DMS114 treated with DMSO at 0.1 percent for 48 hours (cell line): ENCODE measurements at regions not wholly inside any gene's neighbourhood (a gene's known extent, or its start where the extent isn't known, plus 50 kb on each side); places are given as distances from the start of the nearest gene placed in this dataset.

Experiments
- DNase-seq: peaks from one replicate; lab custom pipeline; 2025; ENCODE audit not compliant: unreplicated experiment; lab: John Stamatoyannopoulos, UW

DNA sequence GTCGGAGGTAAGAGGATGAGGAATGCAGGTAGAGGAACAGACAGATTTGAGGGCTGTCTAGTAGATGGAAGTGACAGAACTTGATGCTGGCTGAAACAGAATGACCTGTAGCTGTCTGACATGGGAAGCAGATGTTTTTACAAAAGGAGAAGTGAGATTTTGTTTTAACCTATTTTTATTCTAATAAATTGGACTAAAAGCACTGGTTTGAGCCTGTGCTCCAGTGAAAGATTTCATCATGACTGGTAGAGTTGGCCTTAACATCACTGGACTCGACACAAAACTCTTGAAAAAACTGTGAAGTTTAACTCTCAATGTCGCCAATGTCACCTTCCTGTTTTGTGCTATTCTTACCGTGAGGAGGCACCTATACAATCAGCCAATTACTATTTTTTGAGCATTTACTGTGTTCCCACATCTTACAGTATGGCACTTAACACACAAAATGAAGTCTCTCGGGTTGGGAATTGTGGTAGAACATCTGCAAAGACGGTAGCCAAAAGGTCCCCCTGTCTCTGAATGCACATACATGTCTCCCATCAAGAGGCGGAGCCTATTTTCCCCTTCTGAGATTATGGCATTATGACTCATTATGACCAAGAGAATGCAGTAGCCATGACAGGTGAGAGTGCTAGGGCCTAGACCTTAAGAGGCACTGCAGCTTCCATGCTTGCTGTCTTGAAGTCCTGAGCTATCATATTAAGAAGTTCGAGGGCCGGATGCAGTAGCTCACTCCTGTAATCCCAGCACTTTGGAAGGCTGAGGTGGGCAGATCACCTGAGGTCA is 93.2 kb downstream of the FOXF2 start:
- DNase-seq: no peak

GRCh38 chr6:1485678-1486077 is 96.3 kb downstream of the FOXF2 start:
- no peak for DNase-seq

- DNase-seq: no peak
Measured at GRCh38 chr6:1486387-1486786, 97.0 kb downstream of the FOXF2 start.

GRCh38 chr6:1487239-1487638 is 97.9 kb downstream of the FOXF2 start:
- no peak for DNase-seq

- no peak for DNase-seq
Measured at GRCh38 chr6:1491025-1491424, 101.6 kb downstream of the FOXF2 start.

GRCh38 chr6:1491591-1492319 is 102.4 kb downstream of the FOXF2 start:
- no peak for DNase-seq

GRCh38 chr6:1494671-1495070 is 105.3 kb downstream of the FOXF2 start:
- DNase-seq: no peak

GRCh38 chr6:1495344-1495743 is 106.0 kb downstream of the FOXF2 start:
- DNase-seq: no peak

- no peak for DNase-seq
Measured at GRCh38 chr6:1496092-1496491, 106.7 kb downstream of the FOXF2 start.

- no peak for DNase-seq
Measured at GRCh38 chr6:1496836-1497760, 107.7 kb downstream of the FOXF2 start.

DNA sequence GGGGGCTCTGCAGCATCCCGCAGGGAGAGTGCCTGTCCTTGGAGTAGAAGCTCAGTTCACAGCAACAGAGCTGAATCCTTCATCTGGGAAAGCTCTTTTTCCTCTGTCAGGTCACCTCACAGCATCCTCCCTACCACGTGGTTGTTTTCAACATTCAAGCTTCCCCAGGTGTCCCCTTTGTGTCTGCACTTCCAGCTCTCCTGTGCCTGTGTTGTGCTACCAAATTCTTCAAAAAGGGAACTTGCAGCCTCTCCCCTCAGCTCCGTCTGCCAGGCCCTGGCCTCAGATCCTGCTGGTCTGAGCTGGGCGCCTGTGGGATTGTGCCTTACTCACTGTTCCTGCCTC is 108.4 kb downstream of the FOXF2 start:
- no peak for DNase-seq

GRCh38 chr6:1498491-1499113 is 109.2 kb downstream of the FOXF2 start:
- DNase-seq: no peak

GRCh38 chr6:1499777-1500176 is 109.9 kb upstream of the FOXC1 start:
- DNase-seq: no peak

GRCh38 chr6:1500913-1501312 is 108.8 kb upstream of the FOXC1 start:
- no peak for DNase-seq

GRCh38 chr6:1502041-1502440 is 107.7 kb upstream of the FOXC1 start:
- DNase-seq: no peak

DNA sequence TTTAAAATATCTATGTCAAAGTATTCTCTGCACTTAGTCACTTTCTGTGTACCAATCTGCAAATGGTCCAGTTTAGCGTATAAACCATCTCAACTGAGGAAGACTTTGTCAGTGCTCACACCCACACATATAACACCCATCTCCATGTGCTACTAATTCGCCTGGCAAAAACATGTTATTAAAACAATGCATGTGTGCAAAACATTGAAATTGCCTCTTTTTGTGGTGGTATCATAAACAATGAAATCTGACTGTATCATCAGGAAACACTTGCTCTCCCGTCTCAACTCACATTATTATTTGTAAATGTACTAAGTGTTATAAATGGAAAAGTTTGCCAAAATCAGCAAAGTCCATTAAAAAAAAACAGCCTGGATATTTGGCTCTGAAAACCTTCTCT is 105.9 kb upstream of the FOXC1 start:
- DNase-seq: no peak

- DNase-seq: no peak
Measured at GRCh38 chr6:1504465-1504864, 105.2 kb upstream of the FOXC1 start.

GRCh38 chr6:1507251-1507650 is 102.5 kb upstream of the FOXC1 start:
- DNase-seq: no peak

- no peak for DNase-seq
Measured at GRCh38 chr6:1509241-1509640, 100.5 kb upstream of the FOXC1 start.

DNA sequence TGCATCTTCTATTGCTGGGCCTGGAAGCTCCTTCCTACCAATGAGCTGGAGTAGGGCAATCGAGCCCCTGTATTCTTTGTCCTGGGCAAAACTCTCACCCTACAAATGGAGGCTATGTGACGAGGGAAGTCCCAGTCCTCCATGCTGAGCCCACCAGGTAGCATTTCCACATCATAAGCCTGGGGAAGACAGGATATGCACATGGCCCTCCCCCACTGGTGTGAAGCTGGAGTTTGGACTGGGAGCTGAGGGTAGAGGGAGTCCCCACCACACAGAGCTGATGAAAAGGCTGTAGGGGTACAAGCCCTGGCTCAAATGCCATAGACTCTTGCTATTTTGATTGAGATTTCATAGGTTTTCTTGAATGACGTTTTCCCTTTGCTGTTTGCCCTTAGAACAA is 99.5 kb upstream of the FOXC1 start:
- DNase-seq: no peak

DNA sequence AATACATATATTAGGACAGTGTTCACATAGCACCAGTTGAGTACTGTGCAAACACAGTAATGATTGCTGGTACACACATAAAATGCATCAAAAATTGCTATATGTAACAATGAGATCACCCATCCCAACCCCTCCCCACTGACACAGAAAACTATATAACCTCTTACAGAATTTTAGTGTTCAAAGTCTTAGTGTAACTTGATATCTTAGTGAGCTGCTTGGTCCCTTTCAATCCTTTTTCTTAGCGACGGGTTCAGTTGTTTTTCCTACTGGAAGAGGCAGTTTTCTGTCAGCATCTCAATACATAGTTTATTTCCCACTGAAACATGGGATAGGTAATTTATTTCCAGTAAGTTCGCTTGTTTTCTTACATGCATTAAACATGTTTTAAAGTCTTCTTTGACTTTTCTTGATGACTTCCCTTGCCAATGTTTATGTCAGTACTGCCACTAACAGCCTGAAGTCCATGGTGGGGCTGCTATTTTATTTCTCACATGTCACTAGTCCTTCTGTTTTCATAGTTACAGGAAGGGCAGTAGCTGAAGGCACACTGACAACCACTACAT is 96.4 kb upstream of the FOXC1 start:
- no peak for DNase-seq
